ENCODE measurements at regions not wholly inside any gene's neighbourhood (a gene's known extent, or its start where the extent isn't known, plus 50 kb on each side); places are given as distances from the start of the nearest gene placed in this dataset.

DNA sequence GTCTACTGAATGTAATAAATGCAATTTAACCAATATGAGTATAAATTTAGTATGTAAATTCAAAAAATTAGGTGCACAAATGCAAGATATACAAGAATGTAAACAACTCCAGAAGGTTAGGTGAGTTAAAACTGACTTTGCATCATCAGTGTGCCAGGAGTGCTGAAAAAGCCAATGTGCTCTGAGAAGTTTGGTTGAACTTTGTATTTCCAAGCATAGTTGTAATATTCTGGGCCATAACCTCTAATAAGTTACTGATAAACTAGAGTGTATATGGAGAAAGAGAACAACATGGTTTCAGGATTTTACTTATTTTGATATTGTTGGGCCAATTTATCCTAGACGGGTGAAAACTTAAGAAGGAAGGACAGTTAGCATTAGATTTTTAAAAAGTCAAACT is 876.9 kb upstream of the GHITM start:
- no peaks in the 10 kb centered on the region for H3K36me3 ChIP-seq
- TF ChIP-seq CTCF (IDR thresholded peaks at IDR 0.05), result no peak
- TF ChIP-seq POLR2A (IDR thresholded peaks at IDR 0.05), result no peak
- no peak for TF ChIP-seq EP300 (IDR thresholded peaks at IDR 0.05)
- TF ChIP-seq POLR2AphosphoS5 (IDR thresholded peaks at IDR 0.05), result no peak
- H3K27me3 ChIP-seq, result no peaks in the 10 kb centered on the region
- H3K4me1 ChIP-seq, result no peaks in the 10 kb centered on the region
- H3K27ac ChIP-seq, result no peak overlapping the region
- ATAC-seq, result no peak
- no peaks in the 10 kb centered on the region for H3K9me3 ChIP-seq
- no peak overlapping the region for H3K4me3 ChIP-seq
- WGBS, 2 donors (ENCODE audit: low coverage in 1 of 2), result 86 to 100% methylated on average over 1 of the region's 1 CpG

GRCh38 chr10:83272666-83273434 is 866.5 kb upstream of the GHITM start:
- 4 to 44% methylated on average over 2 to 3 of the region's 3 CpGs for WGBS, 2 donors (ENCODE audit: low coverage in 1 of 2)
- no peak overlapping the region for H3K27ac ChIP-seq
- H3K9me3 ChIP-seq, result no peaks in the 10 kb centered on the region
- H3K36me3 ChIP-seq, result no peaks in the 10 kb centered on the region
- no peaks in the 10 kb centered on the region for H3K4me1 ChIP-seq
- no peak for ATAC-seq
- H3K4me3 ChIP-seq, result no peak overlapping the region
- H3K27me3 ChIP-seq, result no peaks in the 10 kb centered on the region
- TF ChIP-seq CTCF (IDR thresholded peaks at IDR 0.05) (no peak), EP300 (IDR thresholded peaks at IDR 0.05) (no peak), POLR2A (IDR thresholded peaks at IDR 0.05) (no peak), POLR2AphosphoS5 (IDR thresholded peaks at IDR 0.05) (no peak)

DNA sequence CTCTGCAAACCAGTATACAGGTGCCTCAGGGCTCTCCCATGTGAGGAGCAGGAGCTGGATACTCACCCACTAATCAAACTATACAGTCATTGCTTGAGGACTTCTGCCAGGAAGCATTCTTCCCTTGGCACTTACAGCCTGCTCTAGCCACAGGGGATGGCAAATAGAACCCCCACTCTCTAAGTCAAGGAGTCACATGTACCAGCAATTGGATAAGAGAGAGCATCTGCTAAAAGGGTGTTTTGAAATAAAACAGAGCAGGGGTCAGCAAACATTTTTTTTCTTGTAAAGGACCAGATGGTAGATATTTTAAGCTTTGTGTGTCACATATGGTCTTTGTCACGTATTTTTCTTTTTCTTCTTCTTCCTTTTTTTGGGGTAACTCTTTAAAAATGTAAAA is 865.2 kb upstream of the GHITM start:
- TF ChIP-seq POLR2AphosphoS5 (IDR thresholded peaks at IDR 0.05), result no peak
- H3K9me3 ChIP-seq, result no peaks in the 10 kb centered on the region
- H3K4me3 ChIP-seq, result no peak overlapping the region
- no peaks in the 10 kb centered on the region for H3K27me3 ChIP-seq
- ATAC-seq, result no peak
- no peaks in the 10 kb centered on the region for H3K36me3 ChIP-seq
- 14 to 25% methylated on average over 1 of the region's 1 CpG for WGBS, 2 donors (ENCODE audit: low coverage in 1 of 2)
- no peaks in the 10 kb centered on the region for H3K4me1 ChIP-seq
- no peak overlapping the region for H3K27ac ChIP-seq

- no peak overlapping the region for H3K27ac ChIP-seq
- TF ChIP-seq POLR2A (IDR thresholded peaks at IDR 0.05), result no peak
- no peak for TF ChIP-seq EP300 (IDR thresholded peaks at IDR 0.05)
- no peak for TF ChIP-seq POLR2AphosphoS5 (IDR thresholded peaks at IDR 0.05)
- TF ChIP-seq CTCF (IDR thresholded peaks at IDR 0.05), result no peak
- H3K4me1 ChIP-seq, result no peaks in the 10 kb centered on the region
- no peak for ATAC-seq
- 79 to 82% methylated on average over 2 of the region's 2 CpGs for WGBS, 2 donors (ENCODE audit: low coverage in 1 of 2)
- H3K9me3 ChIP-seq, result peaks cover 0 to 6% (median 0%) of the 10 kb centered on the region in 3 donors
- H3K4me3 ChIP-seq, result no peak overlapping the region
- no peaks in the 10 kb centered on the region for H3K27me3 ChIP-seq
- no peaks in the 10 kb centered on the region for H3K36me3 ChIP-seq
These were observed 862.3 kb upstream of the GHITM start for GRCh38 chr10:83276971-83277370.

- Histone ChIP-seq H3K27me3 (no peaks in the 10 kb centered on the region), H3K9me3 (peaks cover 0 to 6% (median 0%) of the 10 kb centered on the region in 3 donors), H3K36me3 (no peaks in the 10 kb centered on the region), H3K4me3 (no peak overlapping the region), H3K4me1 (no peaks in the 10 kb centered on the region), H3K27ac (no peak overlapping the region)
- TF ChIP-seq EP300 (IDR thresholded peaks at IDR 0.05) (no peak), POLR2AphosphoS5 (IDR thresholded peaks at IDR 0.05) (no peak), CTCF (IDR thresholded peaks at IDR 0.05) (no peak), POLR2A (IDR thresholded peaks at IDR 0.05) (no peak)
- ATAC-seq, result no peak
These were observed 856.2 kb upstream of the GHITM start for GRCh38 chr10:83283151-83283550.
